ENCODE measurements at regions not wholly inside any gene's neighbourhood (a gene's known extent, or its start where the extent isn't known, plus 50 kb on each side); places are given as distances from the start of the nearest gene placed in this dataset.

DNA sequence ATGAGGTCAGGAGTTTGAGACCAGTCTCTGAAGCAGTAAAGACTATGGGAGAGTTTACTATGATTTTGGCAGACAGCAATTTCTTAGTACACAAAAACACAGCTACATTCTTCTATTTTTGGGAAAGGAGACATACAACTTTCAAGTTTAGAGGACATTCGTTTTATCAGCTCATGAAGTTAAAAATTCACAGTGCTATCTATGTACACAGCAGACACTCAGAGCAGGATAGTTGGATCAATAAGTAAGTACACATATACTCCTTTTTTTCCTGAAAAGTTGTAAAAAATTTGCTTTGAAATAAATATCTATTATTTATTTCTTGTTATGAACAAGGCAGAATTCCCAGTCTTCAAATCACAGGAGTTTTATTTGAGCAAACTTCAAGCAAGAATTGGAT, 159.7 kb downstream of the SERPINI1 start:
- no peak for DNase-seq (ENCODE audit: low read depth)

DNA sequence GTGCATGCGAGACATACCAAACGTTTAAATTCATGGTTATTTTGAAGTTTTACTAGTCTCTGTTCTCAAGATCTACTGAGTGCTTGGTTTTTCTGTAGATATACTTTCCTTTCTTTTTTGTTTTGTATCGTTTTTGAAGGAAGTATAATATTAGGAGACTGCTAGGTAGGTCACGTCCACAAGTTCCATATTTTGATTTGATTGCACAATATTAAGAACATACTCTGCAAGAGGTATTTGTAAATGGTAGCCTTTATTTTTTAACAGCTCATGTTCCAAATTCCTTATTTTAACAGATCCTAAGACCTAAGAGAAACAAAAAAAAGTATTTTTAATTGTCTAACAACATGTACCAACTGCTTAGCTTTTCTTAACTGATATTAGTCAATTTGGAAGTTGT, 156.7 kb downstream of the SERPINI1 start:
- no peak for DNase-seq (ENCODE audit: low read depth)

DNA sequence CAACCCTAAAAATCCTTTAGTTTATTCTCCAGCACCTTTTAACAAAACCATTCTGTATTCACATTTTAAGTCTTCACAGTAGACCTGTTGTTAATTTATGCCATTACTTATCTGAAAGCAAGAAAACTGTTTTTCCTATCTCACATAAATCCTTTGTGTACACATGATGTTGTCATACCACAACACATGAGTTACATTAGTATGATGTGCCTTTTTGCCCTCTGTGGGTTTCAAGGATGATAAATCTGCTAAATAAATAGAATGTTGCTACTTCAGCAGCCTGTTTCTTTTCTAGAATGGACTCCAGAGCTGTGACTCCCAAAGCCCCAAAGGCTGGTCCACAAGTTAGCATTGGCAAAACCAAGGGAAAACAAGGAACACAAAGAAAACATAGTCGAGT, 151.6 kb downstream of the SERPINI1 start:
- DNase-seq (ENCODE audit: low read depth), result no peak

DNA sequence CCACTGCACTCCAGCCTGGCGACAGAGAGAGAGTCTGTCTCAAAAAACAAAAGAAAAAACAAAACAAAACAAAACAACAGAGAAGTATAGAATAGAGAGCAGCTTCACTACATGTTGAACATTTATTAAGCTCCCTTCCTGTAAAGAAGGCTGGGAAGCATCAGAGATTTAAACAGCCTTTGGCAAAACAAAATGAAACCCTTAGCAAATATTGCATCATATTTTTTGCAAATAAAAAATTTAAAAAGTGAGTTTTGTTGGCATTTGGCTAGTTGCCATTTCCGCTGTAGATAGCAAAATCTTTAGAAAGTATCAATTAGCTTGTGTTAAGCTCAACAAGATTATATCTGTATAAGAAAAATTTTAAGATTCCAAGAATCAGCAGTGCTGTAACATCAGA, 151.2 kb downstream of the SERPINI1 start:
- DNase-seq (ENCODE audit: low read depth), result no peak

GRCh38 chr3:167885277-167885676, 149.8 kb downstream of the SERPINI1 start:
- DNase-seq (ENCODE audit: low read depth), result no peak

DNA sequence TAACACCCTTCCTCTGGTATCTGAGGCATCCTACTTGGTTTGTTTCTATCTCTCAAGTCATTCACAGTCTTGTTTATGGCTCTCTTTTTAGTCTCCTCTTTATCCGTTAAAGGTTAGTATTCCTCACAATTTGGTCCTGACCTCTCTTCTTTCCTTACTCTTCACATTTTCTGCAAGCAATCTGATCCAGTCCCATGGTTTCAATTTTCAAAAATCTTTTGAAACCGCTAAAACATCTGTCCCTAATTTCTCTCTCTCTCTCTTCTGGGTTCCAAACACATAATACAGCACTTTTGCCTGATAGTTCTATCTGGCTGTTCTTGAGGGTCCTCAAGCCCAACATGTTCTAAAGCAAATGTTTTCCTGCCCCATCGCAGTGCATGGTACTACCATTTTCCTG, 149.0 kb downstream of the SERPINI1 start:
- no peak for DNase-seq (ENCODE audit: low read depth)

GRCh38 chr3:167883452-167883851, 147.9 kb downstream of the SERPINI1 start:
- no peak for DNase-seq (ENCODE audit: low read depth)

DNA sequence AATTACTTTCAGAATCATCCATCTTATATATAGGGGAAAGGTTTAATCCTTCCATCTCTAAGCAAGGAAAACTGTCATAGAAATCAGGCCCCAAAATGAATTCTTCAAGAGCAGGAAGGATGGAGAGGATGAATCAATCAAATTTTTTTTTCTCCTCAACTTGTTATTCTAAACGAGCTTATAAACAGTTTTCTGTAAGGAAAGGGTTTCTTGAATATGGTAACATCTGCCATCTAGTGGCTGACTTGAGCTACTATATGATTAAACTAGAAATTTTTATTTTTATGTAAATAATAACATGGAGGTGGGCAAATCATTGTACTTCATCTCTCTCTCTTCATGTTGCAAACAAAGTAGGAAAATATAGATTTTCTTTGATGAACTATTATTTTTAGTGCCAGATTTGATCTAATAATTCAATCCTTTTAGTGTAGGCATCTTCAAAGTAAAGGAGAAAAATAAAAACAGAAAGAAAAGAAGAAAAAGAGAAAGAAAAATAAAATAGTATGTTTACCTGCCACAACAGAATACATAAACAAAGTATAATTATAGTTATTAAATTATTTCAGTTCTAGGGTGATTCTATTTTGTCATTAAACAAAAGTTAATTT, 146.6 kb downstream of the SERPINI1 start:
- DNase-seq (ENCODE audit: low read depth), result peak; percentile 59

DNA sequence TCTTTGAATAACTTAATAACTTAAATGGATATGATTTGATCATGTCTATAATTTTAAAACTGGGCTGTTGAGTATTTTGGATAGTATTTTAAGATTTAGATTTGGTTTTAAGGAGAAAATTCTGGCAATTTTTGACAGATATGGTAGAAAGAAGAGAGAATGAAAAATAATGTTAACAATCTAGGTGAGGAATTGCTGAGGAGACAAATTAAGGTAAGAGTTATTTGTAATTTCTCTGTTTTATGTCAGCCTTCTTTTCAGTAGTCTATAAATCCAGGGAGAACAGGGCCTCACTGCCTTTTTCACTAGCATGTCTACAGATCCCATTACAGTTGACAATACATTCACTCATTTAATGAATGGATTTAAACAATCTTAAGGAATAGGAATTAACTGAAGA, 144.7 kb downstream of the SERPINI1 start:
- no peak for DNase-seq (ENCODE audit: low read depth)

DNA sequence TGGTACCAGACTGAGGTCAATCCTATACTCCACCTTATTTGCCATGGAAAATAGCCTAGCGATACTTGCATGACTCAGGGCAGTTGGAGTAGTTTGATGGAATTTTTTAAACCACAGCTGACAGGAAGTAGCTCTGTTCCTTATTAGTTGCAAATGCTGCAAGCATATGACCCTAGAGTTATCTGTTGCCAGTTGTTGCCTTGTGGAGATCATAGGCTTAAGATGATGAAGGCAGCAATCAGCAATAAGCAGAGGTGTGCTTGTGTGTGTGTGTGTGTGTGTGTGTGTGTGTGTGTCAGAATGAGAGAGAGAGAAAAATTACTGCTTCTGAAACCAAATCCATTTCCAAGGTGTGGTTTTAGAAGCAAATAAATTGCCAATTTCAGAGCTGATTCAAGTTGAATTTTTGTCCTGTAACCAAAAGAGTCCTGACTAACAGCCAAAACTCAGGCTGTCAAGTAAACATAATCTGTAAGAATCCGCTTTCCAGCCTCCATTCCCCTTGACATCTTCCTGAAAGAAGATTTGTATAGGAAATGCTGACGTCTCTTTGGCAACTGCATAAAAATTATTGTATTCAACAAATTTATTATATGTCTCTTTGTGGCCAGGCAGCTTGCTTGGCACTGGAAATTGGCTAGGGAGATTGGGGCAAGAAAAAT, 141.2 kb downstream of the SERPINI1 start:
- peak; percentile 77 for DNase-seq (ENCODE audit: low read depth)

Measured in iris pigment epithelial cell (primary cell).